Breast epithelium (tissue), 4 donors: ENCODE measurements at regions not wholly inside any gene's neighbourhood (a gene's known extent, or its start where the extent isn't known, plus 50 kb on each side); places are given as distances from the start of the nearest gene placed in this dataset.

ENCODE experiments used
- DNase-seq, 2 donors: peaks; one replicate each; pipeline ENCODE4 v3.0.0-alpha.2; 2019; ENCODE audit warnings: low spot score in 2 of 2
- H3K27ac ChIP-seq, 2 donors: fragments of 200-600 bp; sonication (generic) in 1 of 2; one replicate each; pipeline ENCODE4 v1.5.1; 2016 to 2019; ENCODE audit warnings: mild to moderate bottlenecking in 1 of 2
- H3K27me3 ChIP-seq, 2 donors: fragments of 200-600 bp; sonication (generic) in 1 of 2; one replicate each; pipeline versions ENCODE4 v1.5.1 to v1.6.0; 2017 to 2019; ENCODE audit warnings: control low read depth in 1 of 2, mild to moderate bottlenecking in 1 of 2
- H3K36me3 ChIP-seq: fragments of 200-600 bp; one replicate; pipeline ENCODE4 v1.5.1; 2019
- H3K4me1 ChIP-seq, 2 donors: fragments of 200-600 bp; sonication (generic); one replicate each; pipeline ENCODE4 v1.5.1; 2016 to 2019; ENCODE audit warnings: control low read depth in 1 of 2
- H3K4me3 ChIP-seq, 3 donors: fragments of 200-600 bp; sonication (generic); 1 replicate in 2 of 3; 2 replicates in 1 of 3; pipeline ENCODE4 v1.5.1; 2016 to 2019; ENCODE audit warnings: mild to moderate bottlenecking in 3 of 3, moderate library complexity in 2 of 3
- H3K9me3 ChIP-seq, 2 donors: fragments of 200-600 bp; sonication (generic) in 1 of 2; one replicate each; pipeline ENCODE4 v1.5.1; 2016 to 2019; ENCODE audit warnings: control low read depth in 1 of 2
- POLR2A ChIP-seq: fragments of 450-650 bp; IDR thresholded peaks from one replicate; pipeline ENCODE4 v1.6.1; 2016; ENCODE audit warnings: antibody characterized with exemption, mild to moderate bottlenecking, moderate library complexity
- POLR2AphosphoS5 ChIP-seq, 3 donors: sonication (generic); formaldehyde crosslinking; IDR thresholded peaks; one replicate each; pipeline ENCODE4 v1.6.1; 2017; ENCODE audit warnings: antibody characterized with exemption in 3 of 3
- intact Hi-C: fragments of 100-400 bp; cut with DNase I; formaldehyde crosslinking; loops from one replicate; pipeline ENCODE4 v1.15.1; 2023; ENCODE audit warnings: low total_unique reads
- TF ChIP-seq, protein P1 (sequence below), 3 donors: fragments of 450-650 bp; IDR thresholded peaks; one replicate each; pipeline ENCODE4 v1.5.1; 2016 to 2017; ENCODE audit warnings: antibody characterized with exemption in 3 of 3, mild to moderate bottlenecking in 3 of 3, moderate library complexity in 3 of 3

GRCh38 chr11:91717169-91717568 lies 507.4 kb upstream of the FAT3 start:
- no peaks in the 10 kb centered on the region for H3K9me3 ChIP-seq
- intact Hi-C loops: no loop called here
- H3K27ac ChIP-seq: no peak overlapping the region
- TF ChIP-seq, protein P1, sequence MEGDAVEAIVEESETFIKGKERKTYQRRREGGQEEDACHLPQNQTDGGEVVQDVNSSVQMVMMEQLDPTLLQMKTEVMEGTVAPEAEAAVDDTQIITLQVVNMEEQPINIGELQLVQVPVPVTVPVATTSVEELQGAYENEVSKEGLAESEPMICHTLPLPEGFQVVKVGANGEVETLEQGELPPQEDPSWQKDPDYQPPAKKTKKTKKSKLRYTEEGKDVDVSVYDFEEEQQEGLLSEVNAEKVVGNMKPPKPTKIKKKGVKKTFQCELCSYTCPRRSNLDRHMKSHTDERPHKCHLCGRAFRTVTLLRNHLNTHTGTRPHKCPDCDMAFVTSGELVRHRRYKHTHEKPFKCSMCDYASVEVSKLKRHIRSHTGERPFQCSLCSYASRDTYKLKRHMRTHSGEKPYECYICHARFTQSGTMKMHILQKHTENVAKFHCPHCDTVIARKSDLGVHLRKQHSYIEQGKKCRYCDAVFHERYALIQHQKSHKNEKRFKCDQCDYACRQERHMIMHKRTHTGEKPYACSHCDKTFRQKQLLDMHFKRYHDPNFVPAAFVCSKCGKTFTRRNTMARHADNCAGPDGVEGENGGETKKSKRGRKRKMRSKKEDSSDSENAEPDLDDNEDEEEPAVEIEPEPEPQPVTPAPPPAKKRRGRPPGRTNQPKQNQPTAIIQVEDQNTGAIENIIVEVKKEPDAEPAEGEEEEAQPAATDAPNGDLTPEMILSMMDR (IDR thresholded peaks at IDR 0.05): no peak
- TF ChIP-seq POLR2AphosphoS5 (IDR thresholded peaks at IDR 0.05) (no peak), POLR2A (no peak)
- H3K36me3 ChIP-seq: no peaks in the 10 kb centered on the region
- no peaks in the 10 kb centered on the region for H3K27me3 ChIP-seq
- no peak overlapping the region for H3K4me3 ChIP-seq
- H3K4me1 ChIP-seq: no peaks in the 10 kb centered on the region
- DNase-seq: no peak

- no peaks in the 10 kb centered on the region for H3K9me3 ChIP-seq
- intact Hi-C loops: no loop called here
- H3K27me3 ChIP-seq: no peaks in the 10 kb centered on the region
- H3K4me3 ChIP-seq: no peak overlapping the region
- no peaks in the 10 kb centered on the region for H3K36me3 ChIP-seq
- H3K27ac ChIP-seq: no peak overlapping the region
- DNase-seq: no peak
- TF ChIP-seq POLR2A: no peak
- no peaks in the 10 kb centered on the region for H3K4me1 ChIP-seq
These were observed 516.8 kb upstream of the FAT3 start for GRCh38 chr11:91707652-91708482.

GRCh38 chr11:91703042-91703441 lies 521.6 kb upstream of the FAT3 start:
- Histone ChIP-seq H3K27ac (no peak overlapping the region), H3K27me3 (no peaks in the 10 kb centered on the region), H3K9me3 (no peaks in the 10 kb centered on the region), H3K4me3 (no peak overlapping the region), H3K4me1 (no peaks in the 10 kb centered on the region), H3K36me3 (no peaks in the 10 kb centered on the region)
- TF ChIP-seq, protein P1 (IDR thresholded peaks at IDR 0.05): no peak
- TF ChIP-seq POLR2AphosphoS5 (IDR thresholded peaks at IDR 0.05): no peak
- no peak for TF ChIP-seq POLR2A
- DNase-seq: no peak
- intact Hi-C loops: no loop called here

GRCh38 chr11:91700854-91701253 lies 523.8 kb upstream of the FAT3 start:
- intact Hi-C loops: no loop called here
- TF ChIP-seq POLR2A: no peak
- TF ChIP-seq, protein P1 (IDR thresholded peaks at IDR 0.05): no peak
- TF ChIP-seq POLR2AphosphoS5 (IDR thresholded peaks at IDR 0.05): no peak
- H3K36me3 ChIP-seq: no peaks in the 10 kb centered on the region
- no peak for DNase-seq
- no peaks in the 10 kb centered on the region for H3K9me3 ChIP-seq
- no peaks in the 10 kb centered on the region for H3K27me3 ChIP-seq
- no peak overlapping the region for H3K4me3 ChIP-seq
- H3K4me1 ChIP-seq: no peaks in the 10 kb centered on the region
- H3K27ac ChIP-seq: no peak overlapping the region

DNA sequence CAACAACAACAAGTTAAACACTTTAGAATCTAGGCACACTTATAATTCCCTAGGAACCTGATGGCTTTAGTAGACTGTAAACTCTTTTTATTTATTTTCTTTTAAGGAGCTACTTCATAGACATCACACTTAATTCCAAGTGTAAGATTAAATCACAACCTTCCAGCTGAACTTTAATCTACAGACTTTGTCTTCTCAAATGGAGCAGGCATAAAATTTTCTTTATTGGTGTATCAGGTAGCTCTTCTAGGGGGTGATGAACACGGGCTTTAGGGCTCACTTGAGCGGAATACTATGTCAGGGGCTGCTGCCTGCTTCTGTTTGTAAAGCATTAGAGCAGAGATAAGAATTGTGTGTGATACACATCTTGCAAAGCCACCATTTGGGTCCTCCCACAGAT lies 525.8 kb upstream of the FAT3 start:
- H3K36me3 ChIP-seq: no peaks in the 10 kb centered on the region
- H3K27ac ChIP-seq: no peak overlapping the region
- no peak for TF ChIP-seq POLR2A
- TF ChIP-seq POLR2AphosphoS5 (IDR thresholded peaks at IDR 0.05): no peak
- TF ChIP-seq, protein P1 (IDR thresholded peaks at IDR 0.05): no peak
- intact Hi-C loops: no loop called here
- H3K4me3 ChIP-seq: no peak overlapping the region
- H3K9me3 ChIP-seq: no peaks in the 10 kb centered on the region
- H3K4me1 ChIP-seq: no peaks in the 10 kb centered on the region
- DNase-seq: no peak
- no peaks in the 10 kb centered on the region for H3K27me3 ChIP-seq
